MCF 10A (cell line): ENCODE measurements at regions not wholly inside any gene's neighbourhood (a gene's known extent, or its start where the extent isn't known, plus 50 kb on each side); places are given as distances from the start of the nearest gene placed in this dataset.
A peak's percentile ranks its signal among the peaks of the same experiment; 100 is the strongest.

ENCODE experiments used
- BruUV-seq: library from RNA; stranded (reverse); fragments of 400-500 nt; replicated peaks from 2 replicates; lab custom pipeline; 2021; lab: Mats Ljungman, UMichigan
- CTCF ChIA-PET: fragments of 300-600 bp; sonication (Branson Sonifier 250); formaldehyde crosslinking; extraction: SDS; loops from one replicate; lab custom pipeline; 2021; ENCODE audit warnings: antibody characterized with exemption, inconsistent platforms; lab: Yijun Ruan, JAX
- POLR2A ChIA-PET: fragments of 300-600, 350-650 bp; sonication (Branson Sonifier 250); formaldehyde crosslinking; extraction: SDS; loops from one replicate; lab custom pipeline; 2020; ENCODE audit warnings: antibody characterized with exemption, inconsistent platforms; lab: Yijun Ruan, JAX
- DNase-seq: peaks from one replicate; pipeline ENCODE4 v3.0.0-alpha.2; 2018; ENCODE audit not compliant: unreplicated experiment
- H3K27ac Mint-ChIP-seq: one replicate; pipeline ENCODE4 v1.8.0; 2022; ENCODE audit warnings: mild to moderate bottlenecking, low read depth, mixed read lengths; ENCODE audit not compliant: unreplicated experiment
- H3K27me3 Mint-ChIP-seq: one replicate; pipeline ENCODE4 v1.8.0; 2022; ENCODE audit warnings: mixed read lengths; ENCODE audit not compliant: insufficient read depth, unreplicated experiment
- H3K36me3 Mint-ChIP-seq: one replicate; pipeline ENCODE4 v1.8.0; 2022; ENCODE audit warnings: mild to moderate bottlenecking, moderate library complexity, mixed read lengths; ENCODE audit not compliant: insufficient read depth, unreplicated experiment
- H3K4me1 Mint-ChIP-seq: one replicate; pipeline ENCODE4 v1.8.0; 2022; ENCODE audit warnings: mixed read lengths; ENCODE audit not compliant: insufficient read depth, unreplicated experiment
- H3K4me3 Mint-ChIP-seq: one replicate; pipeline ENCODE4 v1.8.0; 2022; ENCODE audit warnings: mild to moderate bottlenecking, moderate library complexity, mixed read lengths; ENCODE audit not compliant: unreplicated experiment
- H3K9me3 Mint-ChIP-seq: one replicate; pipeline ENCODE4 v1.8.0; 2022; ENCODE audit warnings: mixed read lengths; ENCODE audit not compliant: unreplicated experiment
- CTCF ChIP-seq: fragments of 200-600 bp; IDR thresholded peaks from one replicate; pipeline ENCODE4 v1.8.0; 2022; ENCODE audit warnings: antibody characterized with exemption, mild to moderate bottlenecking; ENCODE audit not compliant: unreplicated experiment
- intact Hi-C: fragments of 100-400 bp; cut with micrococcal nuclease; formaldehyde crosslinking; loops from 2 replicates; pipeline ENCODE4 v1.14.1; 2022

- BruUV-seq = no TSS peak
- POLR2A ChIA-PET = no interaction called here
Measured at GRCh38 chr1:187168297-187168696, 339.5 kb downstream of the PLA2G4A start.

GRCh38 chr1:187185389-187185788 is 356.6 kb downstream of the PLA2G4A start:
- no TSS peak for BruUV-seq
- peaks cover 28% of the 10 kb centered on the region for H3K9me3 Mint-ChIP-seq
- no peaks in the 10 kb centered on the region for H3K36me3 Mint-ChIP-seq
- no peak for TF ChIP-seq CTCF
- no peaks in the 10 kb centered on the region for H3K27me3 Mint-ChIP-seq
- H3K4me3 Mint-ChIP-seq = no peak overlapping the region
- no peak for DNase-seq
- intact Hi-C loops = no loop called here
- ChIA-PET CTCF (interaction anchor here (1.0 to 1.6 kb wide), 2 partner anchors 38 to 1597 kb away, joined by 3 read pairs; no protein-coding TSS in a partner anchor), POLR2A (no interaction called here)
- H3K27ac Mint-ChIP-seq = no peak overlapping the region
- H3K4me1 Mint-ChIP-seq = no peaks in the 10 kb centered on the region

More at GRCh38 chr1:187168297-187168696, 339.5 kb downstream of the PLA2G4A start:
- intact Hi-C loops = no loop called here
- Mint-ChIP-seq H3K27me3 (no peaks in the 10 kb centered on the region), H3K4me1 (no peaks in the 10 kb centered on the region), H3K36me3 (peaks cover 6% of the 10 kb centered on the region), H3K4me3 (no peak overlapping the region), H3K27ac (no peak overlapping the region), H3K9me3 (peaks cover 8% of the 10 kb centered on the region)
- DNase-seq = no peak
- CTCF ChIA-PET = no interaction called here
- no peak for TF ChIP-seq CTCF

GRCh38 chr1:187197685-187198084 is 368.9 kb downstream of the PLA2G4A start:
- no peak for DNase-seq
- ChIA-PET POLR2A (no interaction called here), CTCF (no interaction called here)
- intact Hi-C loops = no loop called here
- no peaks in the 10 kb centered on the region for H3K27me3 Mint-ChIP-seq
- no peak overlapping the region for H3K4me3 Mint-ChIP-seq
- H3K9me3 Mint-ChIP-seq = peaks cover 8% of the 10 kb centered on the region
- H3K27ac Mint-ChIP-seq = no peak overlapping the region
- H3K4me1 Mint-ChIP-seq = no peaks in the 10 kb centered on the region
- H3K36me3 Mint-ChIP-seq = no peaks in the 10 kb centered on the region
- no TSS peak for BruUV-seq
- no peak for TF ChIP-seq CTCF

GRCh38 chr1:187203257-187203656 is 374.5 kb downstream of the PLA2G4A start:
- Mint-ChIP-seq H3K27ac (peak overlapping the region; percentile 54), H3K27me3 (no peaks in the 10 kb centered on the region), H3K4me3 (no peak overlapping the region), H3K9me3 (peaks cover under 1% of the 10 kb centered on the region), H3K36me3 (no peaks in the 10 kb centered on the region), H3K4me1 (peaks cover 9% of the 10 kb centered on the region)
- intact Hi-C loops = loop anchor here (1.0 kb wide), 1 partner anchor 9 kb away; no protein-coding TSS in a partner anchor
- ChIA-PET CTCF (no interaction called here), POLR2A (interaction anchor here (0.6 kb wide), 1 partner anchor 33 kb away, joined by 6 read pairs; no protein-coding TSS in a partner anchor)
- no peak for TF ChIP-seq CTCF
- DNase-seq = peak; percentile 92
- no TSS peak for BruUV-seq
